ENCODE measurements at regions not wholly inside any gene's neighbourhood (a gene's known extent, or its start where the extent isn't known, plus 50 kb on each side); places are given as distances from the start of the nearest gene placed in this dataset.

GRCh38 chr3:184479426-184480126 is 82.0 kb upstream of the EPHB3 start:
- TF ChIP-seq CTCF (IDR thresholded peaks at IDR 0.05) = no peak
- no peak for TF ChIP-seq POLR2A (IDR thresholded peaks at IDR 0.05)
